MG63 (cell line): ENCODE measurements at regions not wholly inside any gene's neighbourhood (a gene's known extent, or its start where the extent isn't known, plus 50 kb on each side); places are given as distances from the start of the nearest gene placed in this dataset.

ENCODE experiments used
- DNase-seq: peaks from one replicate; pipeline ENCODE4 v3.0.0-alpha.2; 2020
- H3K27me3 ChIP-seq: fragments of 250-450 bp; sonication (Bioruptor Pico); 2 replicates; pipeline ENCODE4 v1.5.1; 2020; ENCODE audit warnings: mild to moderate bottlenecking, moderate library complexity
- H3K36me3 ChIP-seq: fragments of 250-450 bp; sonication (Bioruptor Pico); 2 replicates; pipeline ENCODE4 v1.5.1; 2020; ENCODE audit warnings: mild to moderate bottlenecking, moderate library complexity
- H3K4me3 ChIP-seq: fragments of 250-450 bp; sonication (Bioruptor Pico); 2 replicates; pipeline ENCODE4 v1.5.1; 2020; ENCODE audit warnings: mild to moderate bottlenecking, moderate library complexity
- H3K9me3 ChIP-seq: fragments of 250-450 bp; sonication (Bioruptor Pico); 2 replicates; pipeline ENCODE4 v1.5.1; 2020; ENCODE audit warnings: mild to moderate bottlenecking, moderate library complexity

GRCh38 chr2:513981-514706 is 163.1 kb downstream of the TMEM18 start:
- no peaks in the 10 kb centered on the region for H3K36me3 ChIP-seq
- no peak for DNase-seq
- no peaks in the 10 kb centered on the region for H3K27me3 ChIP-seq
- no peaks in the 10 kb centered on the region for H3K9me3 ChIP-seq
- no peak overlapping the region for H3K4me3 ChIP-seq

GRCh38 chr2:510839-511238 is 166.4 kb downstream of the TMEM18 start:
- Histone ChIP-seq H3K36me3 (no peaks in the 10 kb centered on the region), H3K9me3 (no peaks in the 10 kb centered on the region), H3K4me3 (no peak overlapping the region), H3K27me3 (no peaks in the 10 kb centered on the region)
- DNase-seq, result no peak

GRCh38 chr2:509888-510287 is 167.3 kb downstream of the TMEM18 start:
- Histone ChIP-seq H3K9me3 (no peaks in the 10 kb centered on the region), H3K27me3 (no peaks in the 10 kb centered on the region), H3K36me3 (no peaks in the 10 kb centered on the region), H3K4me3 (no peak overlapping the region)
- no peak for DNase-seq

- DNase-seq, result no peak
- Histone ChIP-seq H3K36me3 (no peaks in the 10 kb centered on the region), H3K4me3 (no peak overlapping the region), H3K9me3 (no peaks in the 10 kb centered on the region), H3K27me3 (no peaks in the 10 kb centered on the region)
These were observed 169.1 kb downstream of the TMEM18 start for GRCh38 chr2:508121-508520.

GRCh38 chr2:506866-507265 is 170.3 kb downstream of the TMEM18 start:
- H3K27me3 ChIP-seq, result no peaks in the 10 kb centered on the region
- H3K4me3 ChIP-seq, result no peak overlapping the region
- H3K36me3 ChIP-seq, result no peaks in the 10 kb centered on the region
- no peaks in the 10 kb centered on the region for H3K9me3 ChIP-seq
- DNase-seq, result no peak

GRCh38 chr2:506451-506850 is 170.8 kb downstream of the TMEM18 start:
- no peak for DNase-seq
- no peak overlapping the region for H3K4me3 ChIP-seq
- no peaks in the 10 kb centered on the region for H3K27me3 ChIP-seq
- no peaks in the 10 kb centered on the region for H3K36me3 ChIP-seq
- no peaks in the 10 kb centered on the region for H3K9me3 ChIP-seq

- no peaks in the 10 kb centered on the region for H3K27me3 ChIP-seq
- DNase-seq, result no peak
- no peak overlapping the region for H3K4me3 ChIP-seq
- H3K36me3 ChIP-seq, result no peaks in the 10 kb centered on the region
- no peaks in the 10 kb centered on the region for H3K9me3 ChIP-seq
These were observed 171.3 kb downstream of the TMEM18 start for GRCh38 chr2:505941-506340.

- Histone ChIP-seq H3K9me3 (no peaks in the 10 kb centered on the region), H3K27me3 (no peaks in the 10 kb centered on the region), H3K36me3 (no peaks in the 10 kb centered on the region), H3K4me3 (no peak overlapping the region)
- no peak for DNase-seq
These were observed 173.8 kb downstream of the TMEM18 start for GRCh38 chr2:503288-503999.

GRCh38 chr2:502831-503230 is 174.4 kb downstream of the TMEM18 start:
- Histone ChIP-seq H3K27me3 (no peaks in the 10 kb centered on the region), H3K9me3 (no peaks in the 10 kb centered on the region), H3K4me3 (no peak overlapping the region), H3K36me3 (no peaks in the 10 kb centered on the region)
- no peak for DNase-seq

- H3K27me3 ChIP-seq, result no peaks in the 10 kb centered on the region
- no peak for DNase-seq
- H3K36me3 ChIP-seq, result no peaks in the 10 kb centered on the region
- H3K4me3 ChIP-seq, result no peak overlapping the region
- no peaks in the 10 kb centered on the region for H3K9me3 ChIP-seq
These were observed 175.5 kb downstream of the TMEM18 start for GRCh38 chr2:501667-502066.

- no peak overlapping the region for H3K4me3 ChIP-seq
- no peaks in the 10 kb centered on the region for H3K36me3 ChIP-seq
- H3K27me3 ChIP-seq, result no peaks in the 10 kb centered on the region
- H3K9me3 ChIP-seq, result no peaks in the 10 kb centered on the region
- DNase-seq, result no peak
These were observed 176.1 kb downstream of the TMEM18 start for GRCh38 chr2:501130-501529.

GRCh38 chr2:499726-500125 is 177.5 kb downstream of the TMEM18 start:
- Histone ChIP-seq H3K36me3 (no peaks in the 10 kb centered on the region), H3K4me3 (no peak overlapping the region), H3K27me3 (no peaks in the 10 kb centered on the region), H3K9me3 (no peaks in the 10 kb centered on the region)
- DNase-seq, result no peak

GRCh38 chr2:498493-499178 is 178.6 kb downstream of the TMEM18 start:
- no peak overlapping the region for H3K4me3 ChIP-seq
- no peaks in the 10 kb centered on the region for H3K27me3 ChIP-seq
- H3K36me3 ChIP-seq, result no peaks in the 10 kb centered on the region
- DNase-seq, result no peak
- H3K9me3 ChIP-seq, result no peaks in the 10 kb centered on the region

GRCh38 chr2:497770-498492 is 179.3 kb downstream of the TMEM18 start:
- no peaks in the 10 kb centered on the region for H3K27me3 ChIP-seq
- H3K36me3 ChIP-seq, result no peaks in the 10 kb centered on the region
- no peak overlapping the region for H3K4me3 ChIP-seq
- H3K9me3 ChIP-seq, result no peaks in the 10 kb centered on the region
- DNase-seq, result no peak

- Histone ChIP-seq H3K36me3 (no peaks in the 10 kb centered on the region), H3K4me3 (no peak overlapping the region), H3K9me3 (no peaks in the 10 kb centered on the region), H3K27me3 (no peaks in the 10 kb centered on the region)
- DNase-seq, result no peak
These were observed 180.5 kb downstream of the TMEM18 start for GRCh38 chr2:496729-497128.

GRCh38 chr2:495745-496275 is 181.4 kb downstream of the TMEM18 start:
- Histone ChIP-seq H3K9me3 (no peaks in the 10 kb centered on the region), H3K36me3 (no peaks in the 10 kb centered on the region), H3K27me3 (no peaks in the 10 kb centered on the region), H3K4me3 (no peak overlapping the region)
- no peak for DNase-seq

- no peak for DNase-seq
- Histone ChIP-seq H3K27me3 (no peaks in the 10 kb centered on the region), H3K9me3 (no peaks in the 10 kb centered on the region), H3K36me3 (no peaks in the 10 kb centered on the region), H3K4me3 (no peak overlapping the region)
These were observed 182.4 kb downstream of the TMEM18 start for GRCh38 chr2:494853-495252.
